ENCODE measurements at regions not wholly inside any gene's neighbourhood (a gene's known extent, or its start where the extent isn't known, plus 50 kb on each side); places are given as distances from the start of the nearest gene placed in this dataset.

- Histone ChIP-seq H3K9ac (ENCODE audit: extremely low read depth, insufficient read length, low read length) (no peak overlapping the region), H3K23me2 (ENCODE audit: insufficient read length, low read depth, low read length, poor library complexity, severe bottlenecking) (no peaks in the 10 kb centered on the region), H2BK20ac (ENCODE audit: low read depth, low read length, poor library complexity, severe bottlenecking) (no peak overlapping the region), H2BK15ac (ENCODE audit: low read depth, low read length) (no peak overlapping the region), H2BK5ac (ENCODE audit: insufficient read length, low read length) (no peak overlapping the region), H3K79me1 (ENCODE audit: insufficient read depth, low read depth, low read length, poor library complexity, severe bottlenecking) (no peaks in the 10 kb centered on the region), H3K79me2 (ENCODE audit: insufficient read depth, low read length) (no peaks in the 10 kb centered on the region), H3K4me2 (ENCODE audit: insufficient read depth, insufficient read length, low read length) (no peak overlapping the region), H3K18ac (ENCODE audit: insufficient read length, low read depth, low read length) (no peak overlapping the region), H3K27ac (ENCODE audit: insufficient read length, low read depth, low read length) (no peak overlapping the region), H2BK120ac (ENCODE audit: low read depth, low read length, poor library complexity, severe bottlenecking) (no peak overlapping the region), H3K56ac (ENCODE audit: insufficient read length, low read depth, low read length) (no peak overlapping the region), H2AFZ (ENCODE audit: low read length) (no peak overlapping the region), H3K27me3 (ENCODE audit: insufficient read depth, low read length) (no peaks in the 10 kb centered on the region), H4K5ac (ENCODE audit: insufficient read length, low read depth, low read length) (no peak overlapping the region), H3K4ac (ENCODE audit: low read depth, low read length) (no peak overlapping the region), H4K8ac (replicated peaks; ENCODE audit: insufficient read length, low read depth, low read length) (no peak overlapping the region), H2AK5ac (ENCODE audit: insufficient read length, low read length) (no peak overlapping the region), H3T11ph (ENCODE audit: low read length) (no peak overlapping the region), H4K91ac (ENCODE audit: insufficient read length, low read depth, low read length) (no peak overlapping the region), H2BK12ac (ENCODE audit: insufficient read length, low read depth, low read length) (no peak overlapping the region), H3K4me1 (ENCODE audit: insufficient read depth, low read length) (no peaks in the 10 kb centered on the region), H3K9me3 (ENCODE audit: control insufficient read depth, low read depth, low read length) (no peaks in the 10 kb centered on the region), H3K23ac (ENCODE audit: insufficient read length, low read depth, low read length) (no peak overlapping the region), H4K20me1 (ENCODE audit: control insufficient read depth, insufficient read depth, insufficient read length) (no peaks in the 10 kb centered on the region), H3K14ac (ENCODE audit: insufficient read depth, low read length) (no peak overlapping the region)
- Mint-ChIP-seq H3K36me3 (ENCODE audit: insufficient read depth in 1 of 3, low read depth in 3 of 3) (peaks cover 0 to 2% (median 0%) of the 10 kb centered on the region in 3 experiments; a peak in 2 of 7 replicates), H3K9me3 (peaks cover 14 to 17% of the 10 kb centered on the region in 2 experiments; a peak in 4 of 5 replicates), H3K4me3 (no peak overlapping the region), H3K4me1 (no peaks in the 10 kb centered on the region), H3K27me3 (ENCODE audit: low read depth) (no peaks in the 10 kb centered on the region), H3K27ac (no peak overlapping the region)
- DNase-seq = no peak
- TF ChIP-seq CTCF (conservative IDR thresholded peaks at IDR 0.05) = no peak
These were observed 72.7 kb upstream of the EDNRA start for GRCh38 chr4:147408189-147408588.

All from H9 (cell line).